Uterus (tissue), 2 donors: ENCODE measurements at regions not wholly inside any gene's neighbourhood (a gene's known extent, or its start where the extent isn't known, plus 50 kb on each side); places are given as distances from the start of the nearest gene placed in this dataset.

Experiments used
- CTCF ChIP-seq, 4 experiments: fragments of 200-600 bp in 2 of 4; fragments of 450-650 bp in 2 of 4; sonication (generic) in 2 of 4; IDR thresholded peaks; one replicate each; pipeline ENCODE4 v1.5.1; 2016 to 2019; ENCODE audit warnings: antibody characterized with exemption in 4 of 4, mild to moderate bottlenecking in 2 of 4, moderate library complexity in 1 of 4
- POLR2A ChIP-seq, 2 donors: fragments of 450-650 bp; IDR thresholded peaks; one replicate each; pipeline ENCODE4 v1.6.1; 2016; ENCODE audit warnings: antibody characterized with exemption in 2 of 2, mild to moderate bottlenecking in 1 of 2, moderate library complexity in 1 of 2

- TF ChIP-seq CTCF (IDR thresholded peaks at IDR 0.05): no peak
- no peak for TF ChIP-seq POLR2A (IDR thresholded peaks at IDR 0.05)
These were observed 353.6 kb downstream of the CRPPA start for GRCh38 chr7:16067711-16068110.
